ENCODE measurements at regions not wholly inside any gene's neighbourhood (a gene's known extent, or its start where the extent isn't known, plus 50 kb on each side); places are given as distances from the start of the nearest gene placed in this dataset.
A peak's percentile ranks its signal among the peaks of the same experiment; 100 is the strongest.

- Histone ChIP-seq H2BK12ac (ENCODE audit: low read length) (no peak overlapping the region), H3K4me1 (ENCODE audit: control insufficient read depth in 1 of 2, insufficient read depth in 2 of 2, low read length in 2 of 2) (no peaks in the 10 kb centered on the region), H3K79me1 (ENCODE audit: low read length) (no peaks in the 10 kb centered on the region), H3K14ac (ENCODE audit: low read length) (no peak overlapping the region), H2AK5ac (ENCODE audit: low read length) (no peak overlapping the region), H4K8ac (ENCODE audit: low read depth, low read length) (no peak overlapping the region), H3K9me3 (ENCODE audit: insufficient read depth, low read depth, low read length) (peaks cover 2% of the 10 kb centered on the region), H3K4me3 (ENCODE audit: low read depth, low read length) (no peak overlapping the region), H3K27ac (ENCODE audit: low read depth, low read length) (no peak overlapping the region), H3K9ac (ENCODE audit: low read length) (no peak overlapping the region), H3K4me2 (ENCODE audit: low read length) (no peak overlapping the region), H4K12ac (ENCODE audit: low read depth, low read length) (no peak overlapping the region), H3K79me2 (ENCODE audit: control insufficient read depth, insufficient read depth, low read length, poor library complexity) (no peaks in the 10 kb centered on the region), H3K23ac (ENCODE audit: low read length) (no peak overlapping the region), H3K4ac (ENCODE audit: low read depth, low read length) (no peak overlapping the region), H3K36me3 (ENCODE audit: control insufficient read depth in 1 of 2, insufficient read depth in 2 of 2, low read length in 2 of 2) (no peaks in the 10 kb centered on the region), H2AFZ (ENCODE audit: insufficient read depth, low read length, poor library complexity) (no peak overlapping the region), H2BK5ac (ENCODE audit: low read depth, low read length, poor library complexity) (no peak overlapping the region), H3K18ac (ENCODE audit: low read length) (no peak overlapping the region), H2BK120ac (ENCODE audit: insufficient read depth, low read length, poor library complexity) (no peak overlapping the region), H4K91ac (ENCODE audit: low read depth, low read length) (no peak overlapping the region), H3K27me3 (ENCODE audit: insufficient read depth, low read length) (no peaks in the 10 kb centered on the region)
- no peak for DNase-seq
- WGBS (ENCODE audit: extremely low coverage, insufficient coverage, insufficient read length) = no CpG with 5 or more reads among the region's 1 CpG
Measured at GRCh38 chr5:98656796-98657195, 116.7 kb upstream of the RGMB start.

- no peak overlapping the region for H3K9ac ChIP-seq (ENCODE audit: low read length)
- H2AFZ ChIP-seq (ENCODE audit: insufficient read depth, low read length, poor library complexity) = no peak overlapping the region
- no peaks in the 10 kb centered on the region for H3K4me1 ChIP-seq (ENCODE audit: control insufficient read depth in 1 of 2, insufficient read depth in 2 of 2, low read length in 2 of 2)
- H2BK120ac ChIP-seq (ENCODE audit: insufficient read depth, low read length, poor library complexity) = no peak overlapping the region
- no peaks in the 10 kb centered on the region for H3K79me2 ChIP-seq (ENCODE audit: control insufficient read depth, insufficient read depth, low read length, poor library complexity)
- no peaks in the 10 kb centered on the region for H3K79me1 ChIP-seq (ENCODE audit: low read length)
- no peak overlapping the region for H3K23ac ChIP-seq (ENCODE audit: low read length)
- no peak overlapping the region for H3K4me3 ChIP-seq (ENCODE audit: low read depth, low read length)
- no CpG with 5 or more reads among the region's 4 CpGs for WGBS (ENCODE audit: extremely low coverage, insufficient coverage, insufficient read length)
- H3K18ac ChIP-seq (ENCODE audit: low read length) = no peak overlapping the region
- H4K8ac ChIP-seq (ENCODE audit: low read depth, low read length) = no peak overlapping the region
- H2BK12ac ChIP-seq (ENCODE audit: low read length) = no peak overlapping the region
- H3K27me3 ChIP-seq (ENCODE audit: insufficient read depth, low read length) = no peaks in the 10 kb centered on the region
- H3K27ac ChIP-seq (ENCODE audit: low read depth, low read length) = no peak overlapping the region
- H3K4me2 ChIP-seq (ENCODE audit: low read length) = no peak overlapping the region
- H4K12ac ChIP-seq (ENCODE audit: low read depth, low read length) = no peak overlapping the region
- H3K36me3 ChIP-seq (ENCODE audit: control insufficient read depth in 1 of 2, insufficient read depth in 2 of 2, low read length in 2 of 2) = no peaks in the 10 kb centered on the region
- H2BK5ac ChIP-seq (ENCODE audit: low read depth, low read length, poor library complexity) = no peak overlapping the region
- H3K14ac ChIP-seq (ENCODE audit: low read length) = no peak overlapping the region
- peaks cover 2% of the 10 kb centered on the region for H3K9me3 ChIP-seq (ENCODE audit: insufficient read depth, low read depth, low read length)
- no peak overlapping the region for H3K4ac ChIP-seq (ENCODE audit: low read depth, low read length)
- no peak for DNase-seq
- H2AK5ac ChIP-seq (ENCODE audit: low read length) = no peak overlapping the region
- H4K91ac ChIP-seq (ENCODE audit: low read depth, low read length) = no peak overlapping the region
Measured at GRCh38 chr5:98657559-98657958, 115.9 kb upstream of the RGMB start.

- Histone ChIP-seq H3K27ac (ENCODE audit: low read depth, low read length) (no peak overlapping the region), H3K23ac (ENCODE audit: low read length) (no peak overlapping the region), H3K79me2 (ENCODE audit: control insufficient read depth, insufficient read depth, low read length, poor library complexity) (no peaks in the 10 kb centered on the region), H2BK120ac (ENCODE audit: insufficient read depth, low read length, poor library complexity) (no peak overlapping the region), H3K36me3 (ENCODE audit: control insufficient read depth in 1 of 2, insufficient read depth in 2 of 2, low read length in 2 of 2) (no peaks in the 10 kb centered on the region), H4K12ac (ENCODE audit: low read depth, low read length) (no peak overlapping the region), H3K4ac (ENCODE audit: low read depth, low read length) (no peak overlapping the region), H3K79me1 (ENCODE audit: low read length) (no peaks in the 10 kb centered on the region), H3K9ac (ENCODE audit: low read length) (no peak overlapping the region), H3K4me1 (ENCODE audit: control insufficient read depth in 1 of 2, insufficient read depth in 2 of 2, low read length in 2 of 2) (no peaks in the 10 kb centered on the region), H2AFZ (ENCODE audit: insufficient read depth, low read length, poor library complexity) (no peak overlapping the region), H4K91ac (ENCODE audit: low read depth, low read length) (no peak overlapping the region), H3K14ac (ENCODE audit: low read length) (no peak overlapping the region), H2BK5ac (ENCODE audit: low read depth, low read length, poor library complexity) (no peak overlapping the region), H4K8ac (ENCODE audit: low read depth, low read length) (no peak overlapping the region), H3K27me3 (ENCODE audit: insufficient read depth, low read length) (no peaks in the 10 kb centered on the region), H3K9me3 (ENCODE audit: insufficient read depth, low read depth, low read length) (peaks cover 6% of the 10 kb centered on the region), H2AK5ac (ENCODE audit: low read length) (no peak overlapping the region), H3K18ac (ENCODE audit: low read length) (no peak overlapping the region), H3K4me3 (ENCODE audit: low read depth, low read length) (no peak overlapping the region), H2BK12ac (ENCODE audit: low read length) (no peak overlapping the region), H3K4me2 (ENCODE audit: low read length) (no peak overlapping the region)
- peak; percentile 85 to 87 for DNase-seq
Measured at GRCh38 chr5:98663521-98663920, 109.9 kb upstream of the RGMB start.

GRCh38 chr5:98664736-98665135, 108.7 kb upstream of the RGMB start:
- Histone ChIP-seq H2AFZ (ENCODE audit: insufficient read depth, low read length, poor library complexity) (no peak overlapping the region), H4K8ac (ENCODE audit: low read depth, low read length) (no peak overlapping the region), H3K14ac (ENCODE audit: low read length) (no peak overlapping the region), H3K9me3 (ENCODE audit: insufficient read depth, low read depth, low read length) (peaks cover 6% of the 10 kb centered on the region), H3K36me3 (ENCODE audit: control insufficient read depth in 1 of 2, insufficient read depth in 2 of 2, low read length in 2 of 2) (no peaks in the 10 kb centered on the region), H3K79me1 (ENCODE audit: low read length) (no peaks in the 10 kb centered on the region), H2BK12ac (ENCODE audit: low read length) (no peak overlapping the region), H2AK5ac (ENCODE audit: low read length) (no peak overlapping the region), H3K27me3 (ENCODE audit: insufficient read depth, low read length) (no peaks in the 10 kb centered on the region), H3K18ac (ENCODE audit: low read length) (no peak overlapping the region), H2BK120ac (ENCODE audit: insufficient read depth, low read length, poor library complexity) (no peak overlapping the region), H3K4me2 (ENCODE audit: low read length) (no peak overlapping the region), H3K27ac (ENCODE audit: low read depth, low read length) (no peak overlapping the region), H4K12ac (ENCODE audit: low read depth, low read length) (no peak overlapping the region), H3K4ac (ENCODE audit: low read depth, low read length) (no peak overlapping the region), H3K4me1 (ENCODE audit: control insufficient read depth in 1 of 2, insufficient read depth in 2 of 2, low read length in 2 of 2) (no peaks in the 10 kb centered on the region), H4K91ac (ENCODE audit: low read depth, low read length) (no peak overlapping the region), H3K4me3 (ENCODE audit: low read depth, low read length) (no peak overlapping the region), H2BK5ac (ENCODE audit: low read depth, low read length, poor library complexity) (no peak overlapping the region), H3K23ac (ENCODE audit: low read length) (no peak overlapping the region), H3K79me2 (ENCODE audit: control insufficient read depth, insufficient read depth, low read length, poor library complexity) (no peaks in the 10 kb centered on the region), H3K9ac (ENCODE audit: low read length) (no peak overlapping the region)
- no CpG with 5 or more reads among the region's 4 CpGs for WGBS (ENCODE audit: extremely low coverage, insufficient coverage, insufficient read length)
- DNase-seq = peak; percentile 63 to 69
